ENCODE measurements at regions not wholly inside any gene's neighbourhood (a gene's known extent, or its start where the extent isn't known, plus 50 kb on each side); places are given as distances from the start of the nearest gene placed in this dataset.

DNA sequence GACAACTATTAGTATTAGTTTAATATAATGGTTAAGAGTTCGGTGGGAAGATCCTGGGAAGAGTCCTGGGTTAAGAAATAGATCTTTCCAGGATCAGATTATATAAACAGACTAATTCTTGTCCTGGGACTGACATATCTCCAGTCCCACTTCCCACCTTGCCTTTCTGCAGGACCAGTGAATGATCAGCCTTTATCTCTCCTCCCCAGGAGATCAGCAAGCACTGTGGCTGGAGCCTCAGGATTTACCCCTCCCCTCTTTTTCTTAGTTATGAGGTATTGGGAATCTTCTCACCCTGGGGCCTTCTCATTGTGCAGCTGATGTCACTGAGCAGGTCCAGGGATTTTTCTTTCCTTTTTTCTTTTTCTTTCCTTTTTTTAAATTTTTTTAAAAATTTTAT, 135.7 kb upstream of the UMPS start:
- peaks cover 13% of the 10 kb centered on the region for H3K27me3 Mint-ChIP-seq (ENCODE audit: low read depth)

DNA sequence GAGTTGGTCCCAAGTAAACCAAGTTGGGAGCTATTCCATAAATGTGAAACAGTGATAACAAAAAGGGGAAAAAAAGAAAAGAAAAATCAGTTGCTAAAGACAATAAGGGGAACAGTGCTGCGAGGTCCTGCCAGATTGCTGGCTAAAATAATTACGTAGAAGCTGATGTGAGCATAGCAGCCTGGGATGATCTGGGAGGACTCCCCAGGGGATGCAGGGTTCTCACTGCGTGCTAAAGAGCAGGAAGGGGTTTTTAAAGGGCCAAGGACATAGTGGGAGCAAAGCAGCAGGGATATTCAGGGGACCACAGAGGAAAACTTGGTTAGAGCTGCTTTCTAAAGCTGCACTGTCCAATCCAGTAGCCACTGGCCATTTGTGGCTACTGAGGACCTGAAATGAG, 133.0 kb upstream of the UMPS start:
- Mint-ChIP-seq H3K4me3 (no peak overlapping the region), H3K4me1 (ENCODE audit: low read depth) (peaks cover 4% of the 10 kb centered on the region), H3K27me3 (ENCODE audit: low read depth) (peaks cover 11% of the 10 kb centered on the region), H3K9me3 (no peaks in the 10 kb centered on the region), H3K36me3 (ENCODE audit: insufficient read depth) (no peaks in the 10 kb centered on the region)
- no peak for ATAC-seq
- DNase-seq, result no peak

More for the DNA sequence above, 135.7 kb upstream of the UMPS start:
- no peak for DNase-seq
- ATAC-seq, result no peak
- peaks cover 4% of the 10 kb centered on the region for H3K4me1 Mint-ChIP-seq (ENCODE audit: low read depth)
- no peaks in the 10 kb centered on the region for H3K36me3 Mint-ChIP-seq (ENCODE audit: insufficient read depth)
- no peaks in the 10 kb centered on the region for H3K9me3 Mint-ChIP-seq
- H3K4me3 Mint-ChIP-seq, result no peak overlapping the region

DNA sequence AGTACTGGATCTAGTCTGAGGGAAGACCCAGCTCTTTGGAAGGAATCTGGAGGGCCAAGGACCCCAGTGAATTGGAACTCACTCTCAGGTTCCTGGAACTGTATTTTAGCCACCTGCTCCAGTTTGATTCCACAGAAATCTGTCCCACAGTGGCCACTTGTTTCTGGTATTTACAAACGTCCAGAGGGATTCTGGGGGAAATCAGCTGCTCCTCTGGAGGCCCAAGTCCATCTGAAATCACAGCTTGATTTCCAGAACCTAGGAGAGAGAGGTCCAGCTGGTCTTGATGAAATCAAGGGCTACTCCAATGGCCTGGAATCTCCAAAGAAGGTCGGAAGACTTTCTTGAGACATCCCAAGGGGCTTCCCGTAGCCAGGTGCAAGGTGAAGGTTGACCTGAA, 132.3 kb upstream of the UMPS start:
- no peak for ATAC-seq
- DNase-seq, result no peak
- H3K4me3 Mint-ChIP-seq, result no peak overlapping the region
- H3K36me3 Mint-ChIP-seq (ENCODE audit: insufficient read depth), result no peaks in the 10 kb centered on the region
- H3K9me3 Mint-ChIP-seq, result no peaks in the 10 kb centered on the region
- peaks cover 11% of the 10 kb centered on the region for H3K27me3 Mint-ChIP-seq (ENCODE audit: low read depth)
- H3K4me1 Mint-ChIP-seq (ENCODE audit: low read depth), result no peaks in the 10 kb centered on the region

DNA sequence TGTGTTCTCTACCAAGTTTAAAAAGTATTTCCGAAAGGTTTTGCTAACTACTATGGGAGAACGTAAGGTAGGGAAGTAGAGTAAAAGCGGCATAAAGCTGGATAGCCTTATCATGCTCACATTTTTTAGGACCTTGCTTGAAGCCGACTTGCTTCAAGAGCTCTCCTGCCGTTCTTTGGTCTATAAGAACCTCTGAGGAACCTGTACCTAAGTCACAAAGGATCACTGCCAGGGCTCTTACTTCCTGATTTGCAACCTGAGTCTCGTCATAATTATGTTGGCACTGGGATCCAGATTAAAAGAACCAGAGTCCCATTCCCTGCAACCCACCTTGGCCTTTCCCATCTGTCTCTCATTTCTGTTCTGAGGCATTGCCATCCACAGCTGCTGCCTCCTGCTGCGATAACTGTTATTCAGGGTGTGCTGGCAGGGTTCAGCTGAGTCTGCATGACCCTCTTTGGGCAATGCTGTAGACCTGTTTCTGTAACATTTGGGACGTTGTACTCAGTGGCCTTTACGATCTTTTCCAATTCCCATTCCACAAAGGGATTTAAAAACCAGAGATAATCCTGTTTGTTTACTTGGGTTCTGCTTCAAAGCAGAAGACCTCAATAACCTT, 131.0 kb upstream of the UMPS start:
- Mint-ChIP-seq H3K36me3 (ENCODE audit: insufficient read depth) (no peaks in the 10 kb centered on the region), H3K27me3 (ENCODE audit: low read depth) (peaks cover 3% of the 10 kb centered on the region), H3K4me1 (ENCODE audit: low read depth) (no peaks in the 10 kb centered on the region), H3K9me3 (no peaks in the 10 kb centered on the region), H3K4me3 (no peak overlapping the region)
- DNase-seq (no peak), ATAC-seq (no peak)

DNA sequence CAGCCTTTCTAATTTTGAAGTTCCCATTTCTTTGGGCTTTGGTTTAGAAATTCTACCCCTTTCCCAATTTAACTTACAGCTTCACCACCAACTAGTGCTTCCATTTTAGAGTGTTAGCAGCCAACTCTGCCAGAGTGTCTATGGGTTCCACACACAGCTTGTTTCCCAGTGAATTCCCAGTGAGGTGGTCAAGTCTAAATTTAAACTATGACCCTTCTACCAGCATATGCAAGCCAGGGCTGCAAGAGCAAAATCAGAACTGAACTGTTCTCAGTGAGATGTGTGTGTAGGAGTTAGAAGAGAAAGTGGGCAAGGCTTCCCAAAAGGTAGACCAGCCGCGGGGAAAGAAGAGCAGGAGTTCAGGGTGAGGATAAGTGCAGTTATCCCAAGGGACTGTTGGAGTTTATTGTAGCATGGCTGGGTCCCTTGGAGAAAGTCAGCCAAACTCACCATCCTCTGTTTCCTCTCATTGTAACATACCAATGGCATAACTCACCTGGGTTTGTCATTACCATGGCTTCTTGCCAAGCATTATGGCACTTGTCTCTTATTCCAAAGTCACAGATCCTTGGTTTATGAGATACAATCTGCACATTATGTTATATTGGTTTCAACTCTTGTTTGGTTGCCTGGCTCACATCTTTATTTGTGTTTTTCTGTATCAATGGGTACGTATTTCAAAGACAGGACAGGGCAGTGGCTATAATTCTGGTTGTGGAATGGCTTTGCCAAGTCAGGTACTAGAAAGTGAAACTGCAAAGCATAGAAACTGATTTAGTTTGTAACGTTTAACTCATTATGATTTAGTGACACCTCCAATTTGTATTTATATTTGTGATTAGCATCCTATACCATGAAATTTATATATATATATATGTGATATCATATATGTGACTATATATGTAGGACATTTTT, 130.2 kb upstream of the UMPS start:
- ATAC-seq, result no peak
- DNase-seq, result no peak
- H3K4me1 Mint-ChIP-seq (ENCODE audit: low read depth), result no peaks in the 10 kb centered on the region

DNA sequence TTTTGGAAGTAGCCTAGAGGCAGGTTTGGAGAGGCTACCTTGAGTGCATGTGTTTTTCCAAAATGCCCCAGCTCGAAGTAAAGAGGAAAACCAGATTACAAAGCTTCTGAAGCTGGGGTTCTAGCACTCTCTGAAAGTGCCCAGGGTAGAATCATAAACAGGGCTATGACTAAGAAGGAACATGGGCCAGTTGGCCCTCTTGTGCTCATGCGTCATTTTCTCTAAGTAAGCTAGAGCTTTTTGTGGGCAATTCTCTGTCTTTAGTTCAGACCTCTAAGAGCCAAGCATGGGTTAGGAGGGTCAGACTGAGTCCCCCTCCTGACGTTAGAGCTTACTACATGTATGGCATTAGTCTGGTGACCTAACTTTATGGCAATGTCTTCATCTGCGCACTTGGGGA, 129.5 kb upstream of the UMPS start:
- Mint-ChIP-seq H3K9me3 (no peaks in the 10 kb centered on the region), H3K4me3 (no peak overlapping the region), H3K27me3 (ENCODE audit: low read depth) (peaks cover 2% of the 10 kb centered on the region), H3K36me3 (ENCODE audit: insufficient read depth) (no peaks in the 10 kb centered on the region), H3K4me1 (ENCODE audit: low read depth) (no peaks in the 10 kb centered on the region)
- DNase-seq (no peak), ATAC-seq (no peak)

More for the DNA sequence above, 130.2 kb upstream of the UMPS start:
- no peaks in the 10 kb centered on the region for H3K9me3 Mint-ChIP-seq
- H3K27me3 Mint-ChIP-seq (ENCODE audit: low read depth), result peaks cover 2% of the 10 kb centered on the region
- H3K4me3 Mint-ChIP-seq, result no peak overlapping the region
- no peaks in the 10 kb centered on the region for H3K36me3 Mint-ChIP-seq (ENCODE audit: insufficient read depth)

DNA sequence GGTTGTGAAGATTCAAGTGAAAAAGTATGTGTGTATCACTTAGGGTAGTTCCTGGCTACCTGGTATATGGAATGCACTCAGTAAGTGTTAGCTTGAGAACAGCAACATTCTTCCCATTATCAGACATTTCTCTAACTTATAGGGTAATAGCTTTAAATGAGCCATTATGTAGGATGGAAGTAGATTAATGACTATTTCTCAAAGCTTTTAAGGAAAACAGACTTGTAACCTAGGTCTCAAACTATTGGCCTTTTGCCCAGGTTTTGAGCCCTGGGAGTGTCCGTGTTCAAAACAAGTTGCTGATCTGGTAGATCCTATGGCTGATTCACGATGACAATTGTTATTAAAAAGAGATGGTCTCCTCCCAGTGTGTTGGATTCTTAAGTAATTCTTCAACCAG, 129.1 kb upstream of the UMPS start:
- no peaks in the 10 kb centered on the region for H3K36me3 Mint-ChIP-seq (ENCODE audit: insufficient read depth)
- H3K9me3 Mint-ChIP-seq, result no peaks in the 10 kb centered on the region
- H3K4me3 Mint-ChIP-seq, result no peak overlapping the region
- no peaks in the 10 kb centered on the region for H3K4me1 Mint-ChIP-seq (ENCODE audit: low read depth)
- peaks cover 2% of the 10 kb centered on the region for H3K27me3 Mint-ChIP-seq (ENCODE audit: low read depth)
- DNase-seq (no peak), ATAC-seq (no peak)

DNA sequence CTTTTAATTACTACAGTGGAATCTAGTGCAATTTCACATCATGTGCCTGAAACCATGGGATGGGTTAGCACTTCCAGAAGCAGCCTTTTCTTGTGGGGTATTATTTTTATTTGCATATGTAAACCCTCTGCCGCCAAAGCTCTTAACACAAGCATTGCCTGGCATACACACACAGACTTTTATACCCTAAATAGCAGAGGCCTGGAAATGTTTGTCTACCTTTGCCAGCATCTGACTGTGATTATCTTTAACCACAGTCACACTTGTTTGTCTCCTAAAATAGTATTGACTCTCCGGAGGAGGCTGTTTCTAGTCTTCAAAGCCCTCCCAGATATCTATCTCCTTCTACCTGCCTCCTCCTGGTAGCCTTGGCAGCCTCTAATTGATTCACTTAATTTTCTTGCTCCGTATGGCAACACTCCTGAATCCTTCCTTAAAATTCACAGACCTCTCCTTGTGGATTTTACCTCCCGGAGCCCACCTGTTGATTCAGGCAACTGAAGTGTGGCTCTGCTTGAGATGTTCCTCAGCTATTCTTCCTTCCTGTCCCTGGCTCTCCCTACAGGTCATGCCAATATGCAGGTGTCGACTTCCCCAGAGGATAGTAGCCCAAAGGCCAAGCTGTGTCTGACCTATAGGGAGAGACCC, 127.1 kb upstream of the UMPS start:
- DNase-seq (no peak), ATAC-seq (no peak)
- Mint-ChIP-seq H3K4me3 (no peak overlapping the region), H3K27me3 (ENCODE audit: low read depth) (peaks cover 2% of the 10 kb centered on the region), H3K36me3 (ENCODE audit: insufficient read depth) (no peaks in the 10 kb centered on the region), H3K4me1 (ENCODE audit: low read depth) (no peaks in the 10 kb centered on the region), H3K9me3 (no peaks in the 10 kb centered on the region)

DNA sequence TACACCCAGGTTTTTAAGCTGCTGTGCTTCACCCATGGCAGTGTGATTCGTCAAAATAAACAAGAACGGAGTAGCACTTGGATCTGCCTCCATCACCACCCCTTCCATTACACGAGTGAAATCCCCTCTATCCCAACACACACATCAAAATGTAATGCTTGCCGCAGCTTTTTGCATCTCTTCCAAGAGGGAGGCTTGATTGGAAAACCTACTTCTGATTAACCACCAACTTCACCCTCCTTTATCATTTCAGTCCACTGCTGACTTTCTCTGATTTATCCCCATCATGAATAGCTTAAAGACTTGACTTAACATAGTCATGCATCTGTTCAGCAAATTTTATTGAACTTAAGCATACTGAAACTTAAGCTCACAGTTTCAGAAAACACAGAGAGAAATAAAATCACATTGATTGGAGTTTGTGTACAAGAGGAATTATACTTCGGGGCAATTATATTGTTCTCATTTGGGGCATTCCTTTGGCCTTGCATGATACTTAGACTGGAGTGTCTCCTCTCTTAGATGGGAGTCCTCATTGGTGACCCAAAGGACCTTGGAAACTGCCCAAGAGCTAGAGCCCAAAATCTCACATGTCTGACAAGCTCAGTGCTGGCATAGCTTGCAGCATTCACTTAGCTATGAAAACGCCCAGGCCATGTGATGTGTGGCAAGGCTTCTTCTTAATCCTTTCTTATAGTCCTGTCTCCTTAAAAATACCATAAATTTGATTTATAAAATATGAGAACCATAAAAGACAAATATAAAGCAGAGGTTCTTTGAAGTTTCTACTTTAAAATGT, 124.3 kb upstream of the UMPS start:
- Mint-ChIP-seq H3K27me3 (ENCODE audit: low read depth) (no peaks in the 10 kb centered on the region), H3K9me3 (no peaks in the 10 kb centered on the region), H3K4me1 (ENCODE audit: low read depth) (no peaks in the 10 kb centered on the region), H3K36me3 (ENCODE audit: insufficient read depth) (no peaks in the 10 kb centered on the region), H3K4me3 (no peak overlapping the region)
- DNase-seq, result no peak
- no peak for ATAC-seq

DNA sequence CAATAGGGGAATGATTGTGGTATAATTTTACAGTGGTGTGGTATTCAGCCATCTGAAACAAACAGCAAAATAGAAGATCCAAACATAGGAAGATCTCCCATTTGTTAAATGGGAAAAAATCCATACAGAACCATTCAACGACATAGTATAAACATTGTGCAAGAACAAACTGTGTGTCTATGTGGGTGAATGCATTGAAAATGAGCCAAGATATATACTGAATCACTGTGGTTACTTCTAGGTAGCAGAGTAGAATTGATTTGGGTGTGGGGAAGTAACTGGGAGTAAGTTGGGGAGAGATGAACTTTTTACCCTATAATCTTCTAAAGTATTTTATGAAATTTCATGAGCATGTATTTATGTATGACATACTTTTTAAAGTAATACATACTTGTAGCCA, 123.1 kb upstream of the UMPS start:
- Mint-ChIP-seq H3K4me3 (no peak overlapping the region), H3K36me3 (ENCODE audit: insufficient read depth) (no peaks in the 10 kb centered on the region), H3K9me3 (no peaks in the 10 kb centered on the region), H3K27me3 (ENCODE audit: low read depth) (no peaks in the 10 kb centered on the region), H3K4me1 (ENCODE audit: low read depth) (no peaks in the 10 kb centered on the region)
- ATAC-seq (no peak), DNase-seq (no peak)

DNA sequence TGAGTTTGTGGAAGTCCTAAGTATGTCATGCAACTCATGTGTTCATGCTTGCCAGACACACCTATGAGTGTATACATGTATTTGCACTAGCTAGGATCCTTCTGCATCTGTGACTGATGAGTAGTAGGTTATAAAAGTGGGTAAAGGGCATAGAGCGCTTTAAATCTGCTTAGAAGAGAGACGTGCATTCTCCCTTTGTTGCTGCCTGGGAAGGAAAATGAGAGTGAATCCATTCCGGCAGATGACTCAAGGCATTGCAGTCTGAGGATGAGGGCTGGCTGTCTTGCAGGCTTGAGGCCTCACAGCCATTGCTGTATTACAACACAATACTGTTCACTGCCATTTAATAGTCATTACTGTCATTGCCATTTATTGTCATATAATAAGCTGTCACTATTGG, 120.8 kb upstream of the UMPS start:
- no peak for DNase-seq
- no peaks in the 10 kb centered on the region for H3K4me1 Mint-ChIP-seq (ENCODE audit: low read depth)
- ATAC-seq, result no peak
- no peaks in the 10 kb centered on the region for H3K9me3 Mint-ChIP-seq
- H3K36me3 Mint-ChIP-seq (ENCODE audit: insufficient read depth), result no peaks in the 10 kb centered on the region
- H3K4me3 Mint-ChIP-seq, result no peak overlapping the region
- H3K27me3 Mint-ChIP-seq (ENCODE audit: low read depth), result no peaks in the 10 kb centered on the region

DNA sequence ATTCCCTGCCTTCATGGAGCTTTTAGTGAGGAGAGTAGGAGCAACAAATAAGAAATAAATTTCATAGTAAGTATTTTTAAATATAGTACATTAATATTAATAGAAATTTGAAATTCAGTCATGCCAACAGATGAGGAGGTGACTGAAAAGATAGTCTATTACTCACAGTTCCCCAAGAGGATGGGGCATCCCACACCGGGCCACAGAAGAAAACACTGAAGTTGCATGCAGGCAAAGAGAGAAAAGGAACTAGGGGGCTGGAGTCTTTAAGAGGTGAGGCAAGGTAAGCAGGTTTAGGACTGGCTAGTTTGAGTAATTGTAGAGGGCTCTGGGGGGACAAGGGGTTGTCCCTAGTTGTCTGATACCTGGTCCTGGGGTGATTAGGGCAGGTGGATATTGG, 120.1 kb upstream of the UMPS start:
- H3K27me3 Mint-ChIP-seq (ENCODE audit: low read depth), result no peaks in the 10 kb centered on the region
- DNase-seq (no peak), ATAC-seq (no peak)
- H3K4me1 Mint-ChIP-seq (ENCODE audit: low read depth), result no peaks in the 10 kb centered on the region
- no peaks in the 10 kb centered on the region for H3K9me3 Mint-ChIP-seq
- H3K4me3 Mint-ChIP-seq, result no peak overlapping the region
- H3K36me3 Mint-ChIP-seq (ENCODE audit: insufficient read depth), result no peaks in the 10 kb centered on the region

DNA sequence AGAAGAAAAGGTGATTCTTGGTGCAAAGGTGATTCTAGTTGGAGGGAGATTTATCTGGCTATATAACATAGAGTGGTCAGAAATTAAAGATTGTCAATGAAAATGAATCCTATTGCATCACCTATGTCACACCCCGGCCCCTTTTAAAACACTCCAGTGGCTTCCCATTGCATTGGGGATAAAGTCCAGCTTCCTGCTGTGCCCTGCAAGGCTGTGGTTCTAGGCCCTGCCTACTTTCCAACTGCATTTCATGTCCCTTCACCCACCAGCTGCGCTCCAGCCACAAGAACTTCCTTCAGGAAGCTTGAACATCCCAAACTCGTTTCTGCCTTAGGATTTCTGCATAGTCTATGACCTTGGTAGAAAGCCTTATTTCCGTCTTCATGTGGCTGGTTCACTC, 118.7 kb upstream of the UMPS start:
- ATAC-seq (no peak), DNase-seq (no peak)
- H3K4me3 Mint-ChIP-seq, result no peak overlapping the region
- H3K9me3 Mint-ChIP-seq, result no peaks in the 10 kb centered on the region
- peaks cover 3% of the 10 kb centered on the region for H3K4me1 Mint-ChIP-seq (ENCODE audit: low read depth)
- no peaks in the 10 kb centered on the region for H3K36me3 Mint-ChIP-seq (ENCODE audit: insufficient read depth)
- no peaks in the 10 kb centered on the region for H3K27me3 Mint-ChIP-seq (ENCODE audit: low read depth)

DNA sequence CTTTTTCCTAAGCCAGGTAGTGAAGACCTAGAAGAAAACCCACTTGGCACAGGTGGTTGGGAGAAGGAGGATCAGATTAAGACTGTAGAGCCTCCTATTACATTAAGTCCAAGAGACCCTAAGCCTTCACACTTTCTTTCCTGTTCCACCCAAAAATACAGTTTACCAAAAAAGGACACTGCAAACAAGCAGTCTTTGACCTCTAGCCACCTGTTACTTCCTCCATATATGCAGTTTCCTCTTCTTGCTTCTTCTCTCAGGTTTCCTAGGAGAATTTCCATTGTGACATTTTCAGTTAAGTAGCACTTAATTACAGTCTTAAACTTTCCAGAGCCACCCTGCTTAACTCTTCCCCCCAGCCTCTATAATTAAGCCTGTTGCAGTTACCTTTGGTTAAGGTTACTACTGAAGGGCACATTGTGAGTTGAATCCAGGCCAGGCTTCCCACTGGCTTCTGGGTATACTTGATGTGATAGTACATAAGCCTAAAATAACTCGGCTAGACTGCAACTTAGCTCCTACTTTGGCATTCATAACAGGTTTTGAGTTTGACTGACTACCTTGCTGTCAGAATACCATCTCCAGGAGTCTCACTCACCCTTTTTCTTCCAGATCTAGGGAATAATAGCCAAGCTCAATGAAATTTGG, 114.2 kb upstream of the UMPS start:
- ATAC-seq (no peak), DNase-seq (no peak)
- H3K4me1 Mint-ChIP-seq (ENCODE audit: low read depth), result peaks cover 17% of the 10 kb centered on the region
- H3K9me3 Mint-ChIP-seq, result no peaks in the 10 kb centered on the region
- no peaks in the 10 kb centered on the region for H3K36me3 Mint-ChIP-seq (ENCODE audit: insufficient read depth)
- H3K4me3 Mint-ChIP-seq, result no peak overlapping the region
- H3K27me3 Mint-ChIP-seq (ENCODE audit: low read depth), result no peaks in the 10 kb centered on the region
